AG09309 (cell line): ENCODE measurements at regions not wholly inside any gene's neighbourhood (a gene's known extent, or its start where the extent isn't known, plus 50 kb on each side); places are given as distances from the start of the nearest gene placed in this dataset.

ENCODE experiments used
- DNase-seq: peaks from one replicate; pipeline ENCODE4 v3.0.0-alpha.2; 2010; ENCODE audit warnings: low read depth
- H3K4me3 ChIP-seq: 2 replicates; pipeline ENCODE4 v1.5.1; 2011; ENCODE audit warnings: mild to moderate bottlenecking, low read depth, low read length, moderate library complexity; ENCODE audit not compliant: control insufficient read depth
- TF ChIP-seq, protein P1 (sequence below): IDR thresholded peaks from 2 replicates; pipeline ENCODE4 v1.5.1; 2011; ENCODE audit warnings: mild to moderate bottlenecking, low read depth, low read length, inconsistent platforms; ENCODE audit not compliant: insufficient read depth, control insufficient read depth; ENCODE audit errors: missing control alignments

DNA sequence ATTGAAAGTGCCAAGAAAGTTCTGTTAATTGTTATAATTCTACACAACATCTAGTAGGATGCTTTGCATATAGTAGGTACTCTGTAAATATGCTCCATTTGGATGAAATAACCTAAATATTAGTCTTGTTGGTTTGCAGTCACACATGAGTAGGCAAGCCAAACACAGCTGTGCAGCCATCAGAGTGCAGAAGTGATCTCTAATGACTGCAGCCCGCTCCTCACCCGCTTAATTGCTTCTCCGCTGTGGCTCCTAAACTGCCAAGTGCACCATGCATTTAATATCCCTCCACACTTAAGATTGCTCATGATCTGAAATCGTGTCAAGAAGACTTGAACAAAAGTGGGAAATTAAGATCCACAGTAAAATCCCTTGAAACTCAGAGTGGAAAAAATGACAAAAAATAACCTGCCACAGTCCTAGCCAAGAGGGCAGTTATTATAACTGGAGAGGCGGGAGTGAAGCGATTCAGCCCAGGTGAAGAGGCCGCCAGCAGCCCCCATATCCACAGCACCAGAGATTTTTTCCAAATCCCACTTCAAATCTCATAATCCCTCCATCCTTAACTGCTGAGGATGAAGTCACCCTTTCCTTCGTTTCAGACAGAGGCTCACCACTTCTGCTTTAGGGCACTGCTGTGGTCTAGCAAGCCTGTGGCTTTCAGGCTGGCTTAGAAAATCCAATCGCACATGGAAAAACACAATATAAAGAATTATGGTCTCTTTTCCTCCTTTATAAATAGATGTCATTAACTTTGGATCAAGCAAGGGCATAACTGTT lies 69.5 kb downstream of the TMEM30B start:
- H3K4me3 ChIP-seq: no peak overlapping the region
- no peak for DNase-seq
- TF ChIP-seq, protein P1, sequence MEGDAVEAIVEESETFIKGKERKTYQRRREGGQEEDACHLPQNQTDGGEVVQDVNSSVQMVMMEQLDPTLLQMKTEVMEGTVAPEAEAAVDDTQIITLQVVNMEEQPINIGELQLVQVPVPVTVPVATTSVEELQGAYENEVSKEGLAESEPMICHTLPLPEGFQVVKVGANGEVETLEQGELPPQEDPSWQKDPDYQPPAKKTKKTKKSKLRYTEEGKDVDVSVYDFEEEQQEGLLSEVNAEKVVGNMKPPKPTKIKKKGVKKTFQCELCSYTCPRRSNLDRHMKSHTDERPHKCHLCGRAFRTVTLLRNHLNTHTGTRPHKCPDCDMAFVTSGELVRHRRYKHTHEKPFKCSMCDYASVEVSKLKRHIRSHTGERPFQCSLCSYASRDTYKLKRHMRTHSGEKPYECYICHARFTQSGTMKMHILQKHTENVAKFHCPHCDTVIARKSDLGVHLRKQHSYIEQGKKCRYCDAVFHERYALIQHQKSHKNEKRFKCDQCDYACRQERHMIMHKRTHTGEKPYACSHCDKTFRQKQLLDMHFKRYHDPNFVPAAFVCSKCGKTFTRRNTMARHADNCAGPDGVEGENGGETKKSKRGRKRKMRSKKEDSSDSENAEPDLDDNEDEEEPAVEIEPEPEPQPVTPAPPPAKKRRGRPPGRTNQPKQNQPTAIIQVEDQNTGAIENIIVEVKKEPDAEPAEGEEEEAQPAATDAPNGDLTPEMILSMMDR: no peak

DNA sequence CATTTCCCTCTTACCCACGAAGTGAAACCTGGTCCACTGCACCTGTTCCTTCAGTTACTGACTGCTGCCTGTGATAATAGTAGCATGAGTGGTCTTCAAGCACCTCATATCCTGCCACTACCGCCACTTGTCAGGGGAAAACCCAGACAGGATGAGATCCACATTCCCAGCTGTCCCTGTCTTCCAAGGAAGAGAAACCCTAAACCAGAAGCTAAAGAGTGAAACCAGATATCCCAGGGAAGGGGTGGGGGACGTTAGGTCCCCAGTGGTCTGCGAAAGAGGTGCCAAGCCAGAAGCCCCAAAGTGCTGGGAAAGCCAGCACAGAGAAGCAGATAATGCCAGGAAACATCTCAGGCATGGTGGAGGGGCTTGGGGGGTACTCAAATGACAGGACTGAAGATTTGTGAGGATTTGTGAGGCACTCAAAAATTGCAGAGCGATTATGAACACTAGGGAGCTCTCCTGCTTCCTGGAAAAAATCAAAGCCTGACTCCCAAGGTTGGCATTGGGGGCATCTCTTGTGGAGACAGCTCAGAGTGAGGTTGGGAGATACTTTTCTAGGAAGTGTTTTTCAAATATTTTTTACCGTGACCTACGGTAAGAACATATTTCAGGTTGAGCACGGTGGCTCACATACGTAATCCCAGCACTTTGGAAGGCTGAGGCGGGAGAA lies 77.9 kb downstream of the TMEM30B start:
- TF ChIP-seq, protein P1: no peak
- H3K4me3 ChIP-seq: no peak overlapping the region
- DNase-seq: no peak

DNA sequence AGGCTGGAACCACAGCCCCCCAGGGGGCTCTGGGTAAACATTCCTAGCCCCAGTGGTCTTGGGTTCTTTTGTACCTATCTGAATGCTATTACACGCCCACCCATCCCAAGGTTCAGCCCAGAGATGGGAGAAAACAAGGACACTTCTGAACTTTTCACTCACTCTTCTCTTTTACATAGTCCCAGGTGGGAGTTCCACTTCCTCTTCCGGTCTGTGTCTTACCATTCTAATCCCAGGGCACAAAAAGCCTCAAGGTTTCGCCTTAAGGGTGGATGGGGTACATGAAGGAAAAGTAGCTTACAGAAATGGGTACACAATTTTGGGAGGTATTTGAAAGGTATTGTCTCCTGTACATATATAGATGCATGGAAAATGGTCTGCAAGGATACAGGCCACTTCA lies 79.0 kb downstream of the TMEM30B start:
- no peak overlapping the region for H3K4me3 ChIP-seq
- no peak for DNase-seq
- TF ChIP-seq, protein P1: no peak

DNA sequence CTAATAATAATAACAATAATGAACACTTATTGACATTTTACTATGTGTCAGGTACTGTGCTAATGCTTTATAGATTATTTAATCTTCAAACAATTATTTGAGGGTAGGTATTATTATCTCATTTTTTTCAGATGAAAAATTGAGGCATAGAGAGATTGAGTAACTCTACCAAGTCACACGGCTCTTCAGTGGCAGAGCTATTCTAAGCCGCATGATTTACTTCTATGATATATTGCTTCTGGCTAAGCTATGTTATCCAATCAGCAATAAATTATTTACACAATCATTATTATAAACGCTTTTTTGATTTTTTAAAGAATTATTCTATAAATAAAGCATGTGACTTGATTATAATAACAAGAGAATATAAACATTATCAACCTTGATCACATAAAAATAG lies 80.0 kb downstream of the TMEM30B start:
- DNase-seq: no peak
- no peak overlapping the region for H3K4me3 ChIP-seq
- TF ChIP-seq, protein P1: no peak

DNA sequence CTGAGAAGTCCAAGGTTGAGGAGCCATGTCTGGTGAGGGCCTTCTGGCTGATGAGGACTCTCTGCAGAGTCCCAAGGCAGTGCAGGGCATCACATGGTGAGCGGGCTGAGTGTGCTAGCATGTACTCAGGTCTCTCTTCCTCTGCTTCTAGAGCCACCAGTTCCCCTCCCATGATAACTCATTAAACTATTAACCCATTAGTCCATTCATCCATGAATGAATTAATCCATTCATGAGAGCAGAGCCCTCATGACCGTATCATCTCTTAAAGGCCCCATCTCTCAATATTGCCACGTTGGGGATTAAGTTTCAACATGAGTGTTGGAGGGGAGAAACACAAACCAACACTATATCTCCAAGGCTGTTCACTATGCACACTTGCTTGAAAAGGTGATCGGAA lies 83.7 kb downstream of the TMEM30B start:
- no peak for DNase-seq
- TF ChIP-seq, protein P1: no peak
- no peak overlapping the region for H3K4me3 ChIP-seq

DNA sequence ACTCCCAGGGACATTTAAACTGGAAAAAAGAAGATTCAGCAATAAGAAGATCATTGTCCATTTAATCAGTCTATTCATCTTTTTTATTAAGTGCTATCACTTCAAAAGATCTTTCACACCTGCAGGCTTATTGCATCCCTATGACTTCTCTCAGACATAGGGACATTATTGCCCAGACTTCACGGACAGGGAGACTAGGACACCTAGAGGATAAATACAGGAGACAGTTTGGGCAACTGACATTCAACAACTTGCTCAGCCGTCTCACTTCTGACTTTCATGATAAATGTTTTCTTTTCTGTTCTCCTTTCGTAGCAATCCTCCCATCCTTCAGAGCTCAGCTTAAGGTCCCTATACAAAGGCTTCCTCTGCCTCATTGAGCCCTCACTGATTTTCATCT lies 84.3 kb downstream of the TMEM30B start:
- TF ChIP-seq, protein P1: peak; percentile 15
- no peak for DNase-seq
- no peak overlapping the region for H3K4me3 ChIP-seq
